ENCODE measurements at regions not wholly inside any gene's neighbourhood (a gene's known extent, or its start where the extent isn't known, plus 50 kb on each side); places are given as distances from the start of the nearest gene placed in this dataset.

DNA sequence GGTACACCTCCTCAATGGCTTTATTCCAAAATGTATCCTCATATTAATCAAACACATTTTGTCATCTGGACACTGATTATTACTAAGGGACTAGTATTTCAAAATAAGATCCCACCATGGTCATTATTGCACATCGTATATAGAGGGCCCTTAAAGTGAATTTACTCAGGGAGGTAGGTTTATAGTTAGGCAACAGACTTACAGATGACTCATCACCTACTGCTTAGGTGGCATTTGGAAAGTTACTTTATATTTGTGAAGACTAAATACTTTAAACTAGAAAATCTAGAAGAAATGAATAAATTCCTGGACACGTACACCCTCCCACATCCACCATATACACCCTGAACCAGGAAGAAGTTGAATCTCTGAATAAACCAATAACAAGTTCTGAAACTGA lies 353.0 kb downstream of the KCTD12 start:
- Histone ChIP-seq H3K27me3 (ENCODE audit: low read depth, low read length) (no peaks in the 10 kb centered on the region), H3K9me3 (ENCODE audit: insufficient read depth, low read length) (no peaks in the 10 kb centered on the region), H3K9ac (ENCODE audit: low read length) (no peak overlapping the region), H3K4me2 (ENCODE audit: low read length) (no peak overlapping the region), H3K27ac (ENCODE audit: low read length) (no peak overlapping the region), H3K4me1 (ENCODE audit: low read length) (peaks cover 5% of the 10 kb centered on the region; the same call in 1 of the 2 replicates), H3K36me3 (replicated peaks; ENCODE audit: low read depth, low read length) (no peaks in the 10 kb centered on the region), H3K4me3 (ENCODE audit: low read length) (no peak overlapping the region), H3K79me2 (ENCODE audit: low read length) (no peaks in the 10 kb centered on the region), H2AFZ (ENCODE audit: low read depth, low read length) (no peak overlapping the region), H4K20me1 (ENCODE audit: insufficient read depth, low read length) (no peaks in the 10 kb centered on the region)
- TF ChIP-seq EZH2phosphoT487 (IDR thresholded peaks at IDR 0.05; ENCODE audit: low read depth) = no peak
- TF ChIP-seq, protein P1, sequence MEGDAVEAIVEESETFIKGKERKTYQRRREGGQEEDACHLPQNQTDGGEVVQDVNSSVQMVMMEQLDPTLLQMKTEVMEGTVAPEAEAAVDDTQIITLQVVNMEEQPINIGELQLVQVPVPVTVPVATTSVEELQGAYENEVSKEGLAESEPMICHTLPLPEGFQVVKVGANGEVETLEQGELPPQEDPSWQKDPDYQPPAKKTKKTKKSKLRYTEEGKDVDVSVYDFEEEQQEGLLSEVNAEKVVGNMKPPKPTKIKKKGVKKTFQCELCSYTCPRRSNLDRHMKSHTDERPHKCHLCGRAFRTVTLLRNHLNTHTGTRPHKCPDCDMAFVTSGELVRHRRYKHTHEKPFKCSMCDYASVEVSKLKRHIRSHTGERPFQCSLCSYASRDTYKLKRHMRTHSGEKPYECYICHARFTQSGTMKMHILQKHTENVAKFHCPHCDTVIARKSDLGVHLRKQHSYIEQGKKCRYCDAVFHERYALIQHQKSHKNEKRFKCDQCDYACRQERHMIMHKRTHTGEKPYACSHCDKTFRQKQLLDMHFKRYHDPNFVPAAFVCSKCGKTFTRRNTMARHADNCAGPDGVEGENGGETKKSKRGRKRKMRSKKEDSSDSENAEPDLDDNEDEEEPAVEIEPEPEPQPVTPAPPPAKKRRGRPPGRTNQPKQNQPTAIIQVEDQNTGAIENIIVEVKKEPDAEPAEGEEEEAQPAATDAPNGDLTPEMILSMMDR (IDR thresholded peaks at IDR 0.05; ENCODE audit: low read depth, low read length) = no peak

DNA sequence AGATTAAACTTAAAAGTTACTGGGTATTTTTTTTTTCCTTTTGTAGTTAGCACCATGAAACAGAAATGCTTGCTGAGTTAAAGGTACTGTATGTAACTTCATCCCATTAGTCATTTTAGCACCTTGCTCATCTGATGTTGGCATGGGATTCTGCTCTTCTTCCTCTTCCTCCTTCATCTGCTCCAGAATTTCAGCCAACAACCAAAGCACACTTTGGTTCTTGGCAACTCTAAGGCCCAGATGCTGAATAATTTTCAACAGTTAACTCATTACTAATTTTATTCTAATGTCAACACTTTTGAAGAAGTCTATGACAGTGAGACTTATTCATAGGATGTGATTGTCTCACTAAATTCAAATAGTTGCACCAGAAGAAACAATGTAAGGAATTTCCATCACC lies 359.2 kb downstream of the KCTD12 start:
- Histone ChIP-seq H3K27ac (ENCODE audit: low read length) (no peak overlapping the region), H2AFZ (ENCODE audit: low read depth, low read length) (no peak overlapping the region), H3K9me3 (ENCODE audit: insufficient read depth, low read length) (no peaks in the 10 kb centered on the region), H3K4me1 (ENCODE audit: low read length) (no peaks in the 10 kb centered on the region), H3K79me2 (ENCODE audit: low read length) (no peaks in the 10 kb centered on the region), H4K20me1 (ENCODE audit: insufficient read depth, low read length) (no peaks in the 10 kb centered on the region), H3K36me3 (replicated peaks; ENCODE audit: low read depth, low read length) (no peaks in the 10 kb centered on the region), H3K4me2 (ENCODE audit: low read length) (no peak overlapping the region), H3K27me3 (ENCODE audit: low read depth, low read length) (no peaks in the 10 kb centered on the region), H3K9ac (ENCODE audit: low read length) (no peak overlapping the region), H3K4me3 (ENCODE audit: low read length) (no peak overlapping the region)
- TF ChIP-seq EZH2phosphoT487 (IDR thresholded peaks at IDR 0.05; ENCODE audit: low read depth) = no peak
- TF ChIP-seq, protein P1 (IDR thresholded peaks at IDR 0.05; ENCODE audit: low read depth, low read length) = no peak

DNA sequence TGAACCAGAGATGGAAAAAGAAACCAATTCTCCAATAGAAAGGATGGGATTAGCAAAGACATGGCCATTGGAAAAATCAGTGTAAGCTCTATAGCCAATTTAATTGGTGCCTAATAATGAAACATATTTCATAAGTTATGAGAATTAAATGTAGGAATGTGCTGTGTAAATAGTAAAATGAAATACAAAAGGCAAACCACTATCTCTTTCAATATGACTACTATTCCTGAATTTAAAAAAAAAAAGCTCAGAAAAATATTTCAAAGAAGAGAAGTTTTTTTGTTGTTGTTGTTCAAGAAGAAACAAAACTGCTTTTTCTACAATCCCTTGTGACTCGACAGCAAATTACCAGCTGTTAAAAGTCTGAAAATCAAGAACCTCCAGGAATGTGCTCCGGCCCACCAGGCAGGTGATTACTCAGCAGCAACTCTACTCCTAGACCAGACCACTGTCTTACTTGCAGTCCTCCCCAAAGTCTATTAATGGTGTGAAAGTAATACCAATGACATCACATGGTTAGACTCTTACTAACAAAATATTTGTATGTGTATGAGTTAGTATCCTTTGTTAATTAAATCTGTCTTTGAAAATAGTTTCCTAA lies 362.4 kb downstream of the KCTD12 start:
- no peak for TF ChIP-seq EZH2phosphoT487 (IDR thresholded peaks at IDR 0.05; ENCODE audit: low read depth)
- TF ChIP-seq, protein P1 (IDR thresholded peaks at IDR 0.05; ENCODE audit: low read depth, low read length) = no peak
- Histone ChIP-seq H3K4me1 (ENCODE audit: low read length) (no peaks in the 10 kb centered on the region), H3K4me3 (ENCODE audit: low read length) (no peak overlapping the region), H2AFZ (ENCODE audit: low read depth, low read length) (no peak overlapping the region), H3K4me2 (ENCODE audit: low read length) (no peak overlapping the region), H3K27me3 (ENCODE audit: low read depth, low read length) (no peaks in the 10 kb centered on the region), H3K27ac (ENCODE audit: low read length) (no peak overlapping the region), H3K9me3 (ENCODE audit: insufficient read depth, low read length) (no peaks in the 10 kb centered on the region), H4K20me1 (ENCODE audit: insufficient read depth, low read length) (no peaks in the 10 kb centered on the region), H3K9ac (ENCODE audit: low read length) (no peak overlapping the region), H3K36me3 (replicated peaks; ENCODE audit: low read depth, low read length) (no peaks in the 10 kb centered on the region), H3K79me2 (ENCODE audit: low read length) (no peaks in the 10 kb centered on the region)

DNA sequence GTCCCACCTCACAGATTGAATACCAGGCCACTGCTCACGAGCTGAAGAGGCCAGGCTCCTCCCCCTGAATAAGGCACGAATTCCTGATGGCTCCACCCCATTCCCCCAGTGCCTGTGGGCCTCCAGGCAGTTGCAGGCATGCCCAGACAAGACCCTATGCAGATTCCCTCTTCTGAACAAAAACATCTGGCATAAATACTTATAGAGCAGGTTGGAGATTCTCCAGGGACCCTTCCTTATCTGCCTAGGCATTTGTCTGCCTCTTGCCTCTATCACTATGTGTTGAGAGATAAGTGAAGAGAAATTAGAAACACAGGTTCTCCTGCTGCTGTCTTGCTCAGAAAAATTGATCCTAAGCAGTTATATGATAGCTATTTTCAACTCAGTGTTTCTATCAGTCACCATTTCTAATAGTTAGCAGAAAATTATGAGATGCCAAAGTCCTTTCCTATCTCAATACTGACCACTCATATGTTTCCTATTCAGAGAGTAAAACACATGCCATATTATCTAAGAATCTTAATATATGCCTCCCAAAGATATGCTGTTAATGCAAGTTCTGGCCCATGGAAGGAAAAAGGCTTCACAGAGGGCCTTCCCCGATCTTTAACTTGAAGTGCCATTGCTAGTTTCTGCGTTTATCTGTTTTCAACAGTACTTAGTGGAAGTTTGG lies 364.0 kb downstream of the KCTD12 start:
- Histone ChIP-seq H3K4me3 (ENCODE audit: low read length) (no peak overlapping the region), H3K27ac (ENCODE audit: low read length) (no peak overlapping the region), H2AFZ (ENCODE audit: low read depth, low read length) (no peak overlapping the region), H3K9me3 (ENCODE audit: insufficient read depth, low read length) (no peaks in the 10 kb centered on the region), H3K36me3 (replicated peaks; ENCODE audit: low read depth, low read length) (no peaks in the 10 kb centered on the region), H3K4me2 (ENCODE audit: low read length) (no peak overlapping the region), H3K27me3 (ENCODE audit: low read depth, low read length) (no peaks in the 10 kb centered on the region), H3K9ac (ENCODE audit: low read length) (no peak overlapping the region), H4K20me1 (ENCODE audit: insufficient read depth, low read length) (no peaks in the 10 kb centered on the region), H3K79me2 (ENCODE audit: low read length) (no peaks in the 10 kb centered on the region), H3K4me1 (ENCODE audit: low read length) (no peaks in the 10 kb centered on the region)
- TF ChIP-seq, protein P1 (IDR thresholded peaks at IDR 0.05; ENCODE audit: low read depth, low read length) = no peak
- no peak for TF ChIP-seq EZH2phosphoT487 (IDR thresholded peaks at IDR 0.05; ENCODE audit: low read depth)
